ENCODE measurements at regions not wholly inside any gene's neighbourhood (a gene's known extent, or its start where the extent isn't known, plus 50 kb on each side); places are given as distances from the start of the nearest gene placed in this dataset.

- no peak overlapping the region for H3K27ac ChIP-seq (ENCODE audit: low read depth)
- no peaks in the 10 kb centered on the region for H3K27me3 ChIP-seq (ENCODE audit: insufficient read depth)
- Mint-ChIP-seq H3K27me3 (ENCODE audit: insufficient read depth, low read depth, poor library complexity) (peaks cover 4% of the 10 kb centered on the region), H3K27ac (no peak overlapping the region), H3K36me3 (ENCODE audit: low read depth) (no peaks in the 10 kb centered on the region), H3K4me1 (peaks cover 4% of the 10 kb centered on the region), H3K9me3 (no peaks in the 10 kb centered on the region; the same call in 2 of the 3 replicates), H3K4me3 (no peak overlapping the region)
- TF ChIP-seq STAT1 (IDR thresholded peaks at IDR 0.05; ENCODE audit: unreplicated experiment) (no peak), ETS1 (IDR thresholded peaks at IDR 0.05) (no peak), ZNF331 (CRISPR knock-in tag; IDR thresholded peaks at IDR 0.05; ENCODE audit: low read depth) (no peak), JUNB (IDR thresholded peaks at IDR 0.05; ENCODE audit: unreplicated experiment) (no peak), ZNF462 (CRISPR knock-in tag; IDR thresholded peaks at IDR 0.05) (no peak)
- H2AFZ ChIP-seq = no peak overlapping the region
- H3K9me2 ChIP-seq (ENCODE audit: insufficient read depth) = peaks cover 13% of the 10 kb centered on the region
- no peak for ATAC-seq
- no peak overlapping the region for H3K4me2 ChIP-seq
- H3K36me3 ChIP-seq (ENCODE audit: insufficient read depth) = no peaks in the 10 kb centered on the region
- H3F3A ChIP-seq (replicated peaks; ENCODE audit: low read depth) = no peaks in the 10 kb centered on the region
- no peak for DNase-seq (ENCODE audit: low spot score)
- H3K79me2 ChIP-seq (replicated peaks; ENCODE audit: insufficient read depth) = no peaks in the 10 kb centered on the region
- no peaks in the 10 kb centered on the region for H4K20me1 ChIP-seq (replicated peaks; ENCODE audit: insufficient read depth)
- no peak overlapping the region for H3K4me3 ChIP-seq
- no peaks in the 10 kb centered on the region for H3K4me1 ChIP-seq (ENCODE audit: insufficient read depth)
Observed at GRCh38 chr4:53697016-53697685, 105.9 kb upstream of the LNX1 start.

Measured in GM23338 (cell line).